ENCODE measurements at regions not wholly inside any gene's neighbourhood (a gene's known extent, or its start where the extent isn't known, plus 50 kb on each side); places are given as distances from the start of the nearest gene placed in this dataset.
"Not testable (repeated sequence)": the region's sequence is repeated elsewhere in the genome, so short reads cannot be mapped to it uniquely, and the experiment has no call there.

DNA sequence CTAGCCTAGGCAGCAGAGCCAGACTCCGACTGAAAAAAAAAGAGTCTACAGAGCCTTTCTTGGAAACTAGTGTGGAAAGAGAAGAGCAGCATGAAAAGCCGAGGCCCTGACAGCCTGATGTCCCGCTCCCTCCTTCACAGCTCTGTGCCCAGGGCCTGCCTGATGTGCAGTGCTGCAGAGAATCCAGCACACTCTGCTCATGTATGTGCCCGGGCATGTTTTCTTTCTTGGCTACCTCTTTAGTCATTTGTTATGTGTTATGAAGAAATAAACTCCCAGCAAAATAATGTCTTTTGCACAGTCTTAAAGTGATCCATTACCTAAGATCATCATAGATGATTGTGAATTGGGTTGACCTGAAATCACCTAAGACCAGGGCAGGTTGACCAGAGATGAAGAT, 78.1 kb upstream of the EZR start:
- H3K27me3 ChIP-seq (replicated peaks; ENCODE audit: insufficient read depth): no peaks in the 10 kb centered on the region
- H3K36me3 ChIP-seq: no peaks in the 10 kb centered on the region
- H3K4me3 ChIP-seq: no peak overlapping the region
- H3K9me3 ChIP-seq: no peaks in the 10 kb centered on the region
- H3K4me1 ChIP-seq (ENCODE audit: control insufficient read depth in 1 of 2, low read depth in 2 of 2): no peaks in the 10 kb centered on the region
- no peak overlapping the region for H3K27ac ChIP-seq
- TF ChIP-seq, protein P1, sequence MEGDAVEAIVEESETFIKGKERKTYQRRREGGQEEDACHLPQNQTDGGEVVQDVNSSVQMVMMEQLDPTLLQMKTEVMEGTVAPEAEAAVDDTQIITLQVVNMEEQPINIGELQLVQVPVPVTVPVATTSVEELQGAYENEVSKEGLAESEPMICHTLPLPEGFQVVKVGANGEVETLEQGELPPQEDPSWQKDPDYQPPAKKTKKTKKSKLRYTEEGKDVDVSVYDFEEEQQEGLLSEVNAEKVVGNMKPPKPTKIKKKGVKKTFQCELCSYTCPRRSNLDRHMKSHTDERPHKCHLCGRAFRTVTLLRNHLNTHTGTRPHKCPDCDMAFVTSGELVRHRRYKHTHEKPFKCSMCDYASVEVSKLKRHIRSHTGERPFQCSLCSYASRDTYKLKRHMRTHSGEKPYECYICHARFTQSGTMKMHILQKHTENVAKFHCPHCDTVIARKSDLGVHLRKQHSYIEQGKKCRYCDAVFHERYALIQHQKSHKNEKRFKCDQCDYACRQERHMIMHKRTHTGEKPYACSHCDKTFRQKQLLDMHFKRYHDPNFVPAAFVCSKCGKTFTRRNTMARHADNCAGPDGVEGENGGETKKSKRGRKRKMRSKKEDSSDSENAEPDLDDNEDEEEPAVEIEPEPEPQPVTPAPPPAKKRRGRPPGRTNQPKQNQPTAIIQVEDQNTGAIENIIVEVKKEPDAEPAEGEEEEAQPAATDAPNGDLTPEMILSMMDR (IDR thresholded peaks at IDR 0.05): no peak
- DNase-seq (ENCODE audit: low spot score) (no peak), ATAC-seq (ENCODE audit: insufficient number of reproducible peaks, low FRiP score, low read depth) (no peak)

DNA sequence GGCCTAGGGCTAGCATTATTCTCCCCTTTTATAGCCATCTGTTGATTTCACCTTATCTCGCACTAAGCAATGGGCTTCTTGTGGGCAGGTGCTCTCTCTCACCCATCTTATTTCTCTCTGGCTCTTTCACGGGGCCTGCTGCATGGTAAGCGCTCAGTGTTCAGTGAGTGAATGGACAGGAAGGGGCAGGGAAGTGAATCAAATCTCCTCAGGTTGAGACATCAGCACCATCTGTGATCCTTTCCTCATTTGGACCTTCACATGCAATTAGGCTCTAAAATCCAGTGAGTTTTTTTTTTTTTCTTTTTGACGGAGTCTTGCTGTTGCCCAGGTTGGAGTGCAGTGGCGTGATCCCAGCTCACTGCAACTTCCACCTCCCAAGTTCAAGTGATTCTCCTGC, 76.5 kb upstream of the EZR start:
- TF ChIP-seq, protein P1 (IDR thresholded peaks at IDR 0.05): no peak
- DNase-seq (ENCODE audit: low spot score) (no peak), ATAC-seq (ENCODE audit: insufficient number of reproducible peaks, low FRiP score, low read depth) (no peak)
- Histone ChIP-seq H3K4me1 (ENCODE audit: control insufficient read depth in 1 of 2, low read depth in 2 of 2) (no peaks in the 10 kb centered on the region), H3K27me3 (replicated peaks; ENCODE audit: insufficient read depth) (no peaks in the 10 kb centered on the region), H3K27ac (no peak overlapping the region), H3K4me3 (no peak overlapping the region), H3K36me3 (no peaks in the 10 kb centered on the region), H3K9me3 (no peaks in the 10 kb centered on the region)

DNA sequence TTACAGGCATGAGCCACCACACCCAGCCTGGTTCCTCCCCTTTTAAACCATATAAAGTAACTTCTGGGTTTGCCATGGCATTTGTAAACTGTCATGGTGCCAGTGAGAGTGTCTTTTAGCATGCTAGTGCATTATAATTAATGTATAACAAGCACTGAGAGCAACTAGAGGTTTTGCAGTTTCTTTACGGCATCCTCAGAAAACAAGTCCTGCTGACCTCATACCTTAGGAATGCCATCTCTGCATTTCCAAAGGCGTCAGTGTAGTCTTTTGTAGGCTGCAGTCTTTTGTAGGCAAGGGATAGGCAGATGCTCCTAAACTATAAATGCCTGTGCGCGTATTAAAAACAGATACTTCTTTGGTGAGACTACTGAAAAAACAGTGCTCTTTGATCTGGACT, 75.0 kb upstream of the EZR start:
- Histone ChIP-seq H3K4me3 (no peak overlapping the region), H3K36me3 (no peaks in the 10 kb centered on the region), H3K4me1 (ENCODE audit: control insufficient read depth in 1 of 2, low read depth in 2 of 2) (no peaks in the 10 kb centered on the region), H3K9me3 (no peaks in the 10 kb centered on the region), H3K27me3 (replicated peaks; ENCODE audit: insufficient read depth) (no peaks in the 10 kb centered on the region), H3K27ac (no peak overlapping the region)
- ATAC-seq (ENCODE audit: insufficient number of reproducible peaks, low FRiP score, low read depth) (no peak), DNase-seq (ENCODE audit: low spot score) (no peak)
- TF ChIP-seq, protein P1 (IDR thresholded peaks at IDR 0.05): no peak

DNA sequence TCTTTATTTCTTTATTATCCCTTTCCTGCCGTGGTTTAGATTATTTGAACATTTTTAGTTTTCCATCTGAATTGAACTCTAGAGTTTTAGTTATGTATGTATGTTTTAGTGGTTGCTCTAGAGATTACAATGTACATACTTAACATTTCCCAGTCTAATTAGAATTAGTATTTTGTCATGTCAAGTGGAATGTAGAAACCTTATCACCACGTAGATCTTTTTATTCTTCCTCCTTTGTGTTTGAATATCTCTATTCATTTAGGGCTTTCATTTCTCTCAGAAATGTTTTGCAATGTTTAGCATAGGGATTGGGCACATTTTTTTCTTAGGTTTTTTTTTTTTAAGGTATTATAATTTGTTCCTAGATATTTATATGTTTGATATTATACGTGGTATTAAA, 73.1 kb upstream of the EZR start:
- Histone ChIP-seq H3K36me3 (no peaks in the 10 kb centered on the region), H3K27ac (no peak overlapping the region)

DNA sequence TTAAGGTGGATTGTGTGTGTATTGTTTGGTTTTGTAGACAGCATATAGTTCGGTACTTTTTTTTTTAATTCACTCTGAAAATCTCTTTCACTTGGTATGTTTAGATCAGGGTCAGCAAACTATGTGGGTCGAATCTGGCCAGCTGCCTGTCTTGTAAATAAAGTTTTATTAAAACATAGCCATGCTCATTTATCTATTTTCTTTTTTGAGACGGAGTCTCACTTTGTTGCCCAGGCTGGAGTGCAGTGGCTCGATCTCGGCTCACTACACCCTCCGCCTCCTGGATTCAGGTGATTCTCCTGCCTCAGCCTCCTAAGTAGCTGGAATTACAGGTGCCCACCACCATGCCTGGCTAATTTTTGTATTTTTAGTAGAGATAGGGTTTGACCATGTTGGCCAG, 72.4 kb upstream of the EZR start:
- DNase-seq (ENCODE audit: low spot score); H3K36me3 ChIP-seq; H3K27ac ChIP-seq; ATAC-seq (ENCODE audit: insufficient number of reproducible peaks, low FRiP score, low read depth); H3K4me3 ChIP-seq; H3K9me3 ChIP-seq; H3K27me3 ChIP-seq (replicated peaks; ENCODE audit: insufficient read depth); H3K4me1 ChIP-seq (ENCODE audit: control insufficient read depth in 1 of 2, low read depth in 2 of 2): not testable (repeated sequence)

More for the DNA sequence above, 73.1 kb upstream of the EZR start:
- Histone ChIP-seq H3K4me1 (ENCODE audit: control insufficient read depth in 1 of 2, low read depth in 2 of 2) (no peaks in the 10 kb centered on the region), H3K4me3 (no peak overlapping the region), H3K9me3 (no peaks in the 10 kb centered on the region), H3K27me3 (replicated peaks; ENCODE audit: insufficient read depth) (no peaks in the 10 kb centered on the region)
- no peak for DNase-seq (ENCODE audit: low spot score)
- no peak for ATAC-seq (ENCODE audit: insufficient number of reproducible peaks, low FRiP score, low read depth)
- TF ChIP-seq, protein P1 (IDR thresholded peaks at IDR 0.05): no peak

DNA sequence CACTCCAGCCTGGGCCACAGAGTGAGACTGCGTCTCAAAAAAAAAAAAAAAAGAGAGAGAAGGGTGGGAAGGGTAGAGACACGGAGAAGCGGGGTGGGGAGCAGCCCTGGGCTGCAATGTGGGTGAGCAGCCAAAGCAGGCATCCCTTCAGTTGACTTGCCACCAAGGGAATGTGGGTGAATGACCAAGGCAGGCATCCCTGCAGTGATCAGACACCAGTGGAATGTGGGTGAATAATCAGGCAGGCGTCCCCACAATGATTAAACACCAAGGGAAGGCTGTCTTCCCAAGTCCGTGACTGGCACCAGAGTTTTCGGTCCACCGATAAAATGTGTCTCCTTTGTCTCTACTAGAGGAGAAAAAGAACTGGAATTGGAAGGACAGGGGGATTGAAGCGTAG, 69.0 kb upstream of the EZR start:
- not testable (repeated sequence) for H3K36me3 ChIP-seq; H3K4me1 ChIP-seq (ENCODE audit: control insufficient read depth in 1 of 2, low read depth in 2 of 2); DNase-seq (ENCODE audit: low spot score); H3K27ac ChIP-seq; H3K9me3 ChIP-seq; H3K4me3 ChIP-seq; H3K27me3 ChIP-seq (replicated peaks; ENCODE audit: insufficient read depth); ATAC-seq (ENCODE audit: insufficient number of reproducible peaks, low FRiP score, low read depth)

DNA sequence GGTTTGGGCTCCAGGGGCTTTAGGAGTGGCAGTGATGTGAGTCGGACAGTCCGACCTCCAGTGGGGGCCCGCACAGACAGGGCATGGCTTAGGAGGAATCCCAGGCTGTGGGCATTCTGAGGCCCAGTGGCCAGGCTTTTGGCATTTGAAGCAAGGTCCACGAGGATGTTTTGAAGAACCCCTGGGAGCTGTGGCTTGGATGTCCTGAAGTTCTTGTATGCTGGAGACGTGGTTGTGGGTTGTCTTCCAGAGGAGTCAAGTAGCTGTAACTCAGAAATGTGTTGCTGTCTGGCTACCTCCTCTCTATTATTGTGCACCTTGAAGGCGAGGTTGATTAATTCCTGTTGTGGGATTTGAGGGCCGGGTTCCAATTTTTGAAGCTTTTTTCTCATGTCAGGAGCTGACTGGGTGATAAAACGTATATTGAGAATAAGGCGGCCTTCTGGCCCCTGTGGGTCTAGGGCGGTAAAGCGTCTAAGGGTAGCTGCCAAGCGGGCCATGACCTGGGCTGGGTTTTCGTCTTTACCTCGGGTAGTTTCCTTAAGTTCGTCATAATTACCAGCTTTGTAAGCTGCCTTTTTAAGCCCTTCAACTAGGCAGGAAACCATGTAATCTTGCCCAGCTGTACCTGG, 67.3 kb upstream of the EZR start:
- H3K4me3 ChIP-seq; H3K9me3 ChIP-seq; ATAC-seq (ENCODE audit: insufficient number of reproducible peaks, low FRiP score, low read depth); H3K27me3 ChIP-seq (replicated peaks; ENCODE audit: insufficient read depth); H3K4me1 ChIP-seq (ENCODE audit: control insufficient read depth in 1 of 2, low read depth in 2 of 2); H3K27ac ChIP-seq; H3K36me3 ChIP-seq; DNase-seq (ENCODE audit: low spot score): not testable (repeated sequence)

DNA sequence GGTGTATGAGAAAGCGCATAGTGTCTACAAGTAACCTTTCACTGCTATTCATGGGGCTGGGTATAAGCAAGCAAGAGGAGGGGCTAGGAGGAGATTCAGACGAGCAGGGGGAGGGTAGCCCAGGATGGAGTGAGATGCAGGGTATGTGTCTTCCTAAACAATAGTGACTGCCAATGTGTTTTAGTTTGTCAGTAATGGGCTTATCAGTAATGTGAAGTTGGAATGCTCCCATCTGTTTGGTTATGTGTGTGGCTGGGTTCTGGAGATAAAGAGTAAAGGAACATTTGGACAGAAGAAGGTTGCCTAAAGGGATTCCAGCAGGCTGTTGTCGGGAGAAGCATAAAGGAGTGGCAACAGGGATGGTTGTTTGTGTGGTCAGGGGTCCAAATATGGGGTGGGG, 62.7 kb upstream of the EZR start:
- H3K4me1 ChIP-seq (ENCODE audit: control insufficient read depth in 1 of 2, low read depth in 2 of 2); H3K9me3 ChIP-seq; ATAC-seq (ENCODE audit: insufficient number of reproducible peaks, low FRiP score, low read depth); H3K27ac ChIP-seq; H3K36me3 ChIP-seq; DNase-seq (ENCODE audit: low spot score); H3K4me3 ChIP-seq; H3K27me3 ChIP-seq (replicated peaks; ENCODE audit: insufficient read depth): not testable (repeated sequence)

DNA sequence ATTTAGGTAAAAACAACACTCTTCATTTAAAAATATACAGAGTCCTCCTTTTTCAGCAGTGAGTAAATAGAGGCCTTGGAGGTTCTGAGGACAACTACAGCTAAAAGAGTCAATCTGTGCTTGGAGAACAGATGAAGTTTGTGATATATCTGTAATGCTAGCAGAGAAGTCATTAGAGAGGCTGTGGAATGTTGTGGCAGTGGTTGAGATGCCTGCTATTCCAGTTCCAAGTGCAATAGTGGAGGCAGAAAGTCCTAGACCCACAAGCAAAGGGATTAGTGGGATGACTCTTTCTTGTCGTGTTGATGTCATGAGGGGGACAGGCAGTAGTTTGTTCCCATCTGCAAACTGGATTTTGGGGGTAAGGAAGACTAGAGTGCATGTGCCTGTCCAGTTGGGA, 62.1 kb upstream of the EZR start:
- H3K4me3 ChIP-seq; H3K9me3 ChIP-seq; DNase-seq (ENCODE audit: low spot score); H3K36me3 ChIP-seq; H3K4me1 ChIP-seq (ENCODE audit: control insufficient read depth in 1 of 2, low read depth in 2 of 2); ATAC-seq (ENCODE audit: insufficient number of reproducible peaks, low FRiP score, low read depth); H3K27ac ChIP-seq; H3K27me3 ChIP-seq (replicated peaks; ENCODE audit: insufficient read depth): not testable (repeated sequence)
